GM06990 (cell line): ENCODE measurements at regions not wholly inside any gene's neighbourhood (a gene's known extent, or its start where the extent isn't known, plus 50 kb on each side); places are given as distances from the start of the nearest gene placed in this dataset.

Experiments
- DNase-seq: peaks from one replicate; pipeline ENCODE4 v3.0.0-alpha.2; 2011; ENCODE audit not compliant: insufficient read length; ENCODE audit errors: extremely low read depth
- H3K27me3 ChIP-seq: replicated peaks from 2 replicates; pipeline ENCODE4 v1.6.0; 2011; ENCODE audit warnings: low read length; ENCODE audit not compliant: control insufficient read depth, insufficient read depth
- H3K36me3 ChIP-seq: 2 replicates; pipeline ENCODE4 v1.5.1; 2011; ENCODE audit warnings: low read length; ENCODE audit not compliant: control insufficient read depth, insufficient read depth
- H3K4me3 ChIP-seq: replicated peaks from 2 replicates; pipeline ENCODE4 v1.5.1; 2011; ENCODE audit warnings: low read depth, mild to moderate bottlenecking, control low read depth, low read length
- TF ChIP-seq, protein P1 (sequence below): IDR thresholded peaks from 2 replicates; pipeline ENCODE4 v1.5.1; 2011; ENCODE audit warnings: low read length, control low read depth, mild to moderate bottlenecking, inconsistent platforms; ENCODE audit not compliant: insufficient read depth, poor library complexity, severe bottlenecking

DNA sequence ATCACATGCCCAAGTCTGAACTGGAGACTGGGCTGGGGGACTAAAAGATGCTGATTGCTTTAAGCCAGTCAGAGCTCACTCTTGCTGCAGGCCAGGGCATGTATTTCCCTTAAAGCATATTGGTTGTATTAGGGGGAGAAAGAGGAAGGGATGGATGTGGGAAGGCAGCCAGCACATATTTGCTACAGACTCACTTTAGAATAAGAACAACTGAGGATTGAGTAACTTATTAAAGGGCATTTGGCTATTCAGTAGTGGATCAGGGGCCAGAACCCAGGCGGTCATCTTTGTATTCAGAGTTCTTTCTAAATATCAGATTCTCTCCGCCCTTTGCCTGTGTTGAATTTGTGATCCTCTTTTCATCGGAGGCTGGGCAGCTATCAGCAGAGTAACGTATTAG is 231.7 kb downstream of the HAPSTR1 start:
- Histone ChIP-seq H3K36me3 (no peaks in the 10 kb centered on the region), H3K4me3 (no peak overlapping the region), H3K27me3 (no peaks in the 10 kb centered on the region)
- DNase-seq: no peak
- TF ChIP-seq, protein P1, sequence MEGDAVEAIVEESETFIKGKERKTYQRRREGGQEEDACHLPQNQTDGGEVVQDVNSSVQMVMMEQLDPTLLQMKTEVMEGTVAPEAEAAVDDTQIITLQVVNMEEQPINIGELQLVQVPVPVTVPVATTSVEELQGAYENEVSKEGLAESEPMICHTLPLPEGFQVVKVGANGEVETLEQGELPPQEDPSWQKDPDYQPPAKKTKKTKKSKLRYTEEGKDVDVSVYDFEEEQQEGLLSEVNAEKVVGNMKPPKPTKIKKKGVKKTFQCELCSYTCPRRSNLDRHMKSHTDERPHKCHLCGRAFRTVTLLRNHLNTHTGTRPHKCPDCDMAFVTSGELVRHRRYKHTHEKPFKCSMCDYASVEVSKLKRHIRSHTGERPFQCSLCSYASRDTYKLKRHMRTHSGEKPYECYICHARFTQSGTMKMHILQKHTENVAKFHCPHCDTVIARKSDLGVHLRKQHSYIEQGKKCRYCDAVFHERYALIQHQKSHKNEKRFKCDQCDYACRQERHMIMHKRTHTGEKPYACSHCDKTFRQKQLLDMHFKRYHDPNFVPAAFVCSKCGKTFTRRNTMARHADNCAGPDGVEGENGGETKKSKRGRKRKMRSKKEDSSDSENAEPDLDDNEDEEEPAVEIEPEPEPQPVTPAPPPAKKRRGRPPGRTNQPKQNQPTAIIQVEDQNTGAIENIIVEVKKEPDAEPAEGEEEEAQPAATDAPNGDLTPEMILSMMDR: no peak

DNA sequence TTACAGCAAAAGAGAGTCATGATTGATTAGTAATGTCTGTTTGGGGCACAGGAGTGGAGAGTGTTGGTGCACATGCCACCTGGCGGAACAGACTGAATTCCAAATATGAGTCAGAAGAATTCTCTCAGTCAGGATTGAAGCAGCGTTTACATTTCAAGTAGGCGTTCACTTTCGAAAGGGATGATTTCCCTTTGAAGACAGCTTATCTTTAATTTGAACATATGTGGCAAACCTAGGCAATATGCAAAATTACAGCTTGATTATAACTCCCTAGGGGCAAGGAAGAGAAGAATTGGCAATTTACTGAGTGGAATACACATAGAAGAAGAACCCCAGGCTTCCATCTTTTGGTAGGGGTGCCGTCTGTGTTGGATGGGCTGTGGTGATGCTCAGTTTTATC is 235.8 kb downstream of the HAPSTR1 start:
- H3K36me3 ChIP-seq: no peaks in the 10 kb centered on the region
- H3K27me3 ChIP-seq: peaks cover 1% of the 10 kb centered on the region; the same call in 1 of the 2 replicates
- H3K4me3 ChIP-seq: no peak overlapping the region
- no peak for DNase-seq
- TF ChIP-seq, protein P1: no peak

DNA sequence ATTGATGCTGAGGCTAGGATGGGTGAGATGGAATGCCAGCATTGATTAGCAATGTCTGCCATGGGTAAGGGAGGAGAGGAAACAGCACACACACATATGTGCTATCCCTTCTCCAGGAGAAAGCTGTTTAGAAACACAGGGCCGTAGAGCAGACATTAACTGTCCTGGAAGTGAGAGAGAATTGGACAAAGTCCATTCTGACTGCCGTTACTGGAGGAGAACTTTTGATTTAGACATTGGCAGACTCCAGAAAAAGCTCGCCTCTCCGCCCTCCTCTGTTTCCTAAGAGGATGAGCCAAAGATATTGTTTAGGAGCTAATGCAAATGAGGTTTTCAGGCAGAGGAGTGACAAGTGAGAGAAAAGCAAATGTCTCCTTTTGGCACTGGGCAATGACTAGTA is 237.0 kb downstream of the HAPSTR1 start:
- DNase-seq: no peak
- no peaks in the 10 kb centered on the region for H3K36me3 ChIP-seq
- no peak overlapping the region for H3K4me3 ChIP-seq
- TF ChIP-seq, protein P1: no peak
- peaks cover 1% of the 10 kb centered on the region; the same call in 1 of the 2 replicates for H3K27me3 ChIP-seq

DNA sequence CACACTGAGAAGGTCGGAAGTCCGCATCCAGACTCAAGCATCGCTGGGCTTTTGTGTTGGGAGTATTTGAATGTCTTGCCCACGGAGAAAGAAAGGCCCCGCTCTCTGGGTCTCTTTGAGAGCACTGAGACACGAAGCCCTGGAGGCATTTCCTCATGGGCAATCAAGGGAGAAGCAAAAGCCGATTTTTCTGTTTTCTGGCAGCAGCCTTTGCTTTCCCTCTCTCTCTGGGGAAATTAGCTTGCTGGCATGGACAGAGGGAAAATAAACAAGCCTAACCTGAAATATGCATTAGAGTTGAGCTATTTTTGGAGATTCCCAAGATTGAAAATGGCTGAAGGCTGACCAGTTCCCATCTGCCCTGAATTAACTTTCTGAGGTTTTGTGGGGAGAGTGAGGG is 238.7 kb downstream of the HAPSTR1 start:
- no peak for DNase-seq
- TF ChIP-seq, protein P1: no peak
- no peak overlapping the region for H3K4me3 ChIP-seq
- peaks cover 1% of the 10 kb centered on the region; the same call in 1 of the 2 replicates for H3K27me3 ChIP-seq
- no peaks in the 10 kb centered on the region for H3K36me3 ChIP-seq

DNA sequence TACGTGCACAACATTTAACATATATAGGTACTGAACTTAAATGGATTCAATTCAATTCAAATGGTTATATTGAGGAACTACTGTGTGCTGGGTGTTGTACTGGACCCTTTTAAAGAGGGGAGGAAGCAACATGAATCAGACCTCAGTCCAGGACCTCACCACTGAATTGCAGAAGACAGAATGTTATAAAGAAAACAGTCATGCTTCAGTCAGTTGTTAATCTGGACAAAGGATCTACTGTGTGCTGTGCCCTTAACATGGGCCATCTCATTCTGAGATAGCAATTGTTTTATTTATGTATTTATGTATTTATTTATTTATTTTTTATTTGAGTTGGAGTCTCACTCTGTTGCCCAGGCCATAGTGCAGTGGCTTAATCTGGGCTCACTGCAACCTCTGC is 240.1 kb downstream of the HAPSTR1 start:
- no peak for DNase-seq

More for the DNA sequence above, 240.1 kb downstream of the HAPSTR1 start:
- H3K4me3 ChIP-seq: no peak overlapping the region
- TF ChIP-seq, protein P1: no peak
- H3K27me3 ChIP-seq: peaks cover 1% of the 10 kb centered on the region; the same call in 1 of the 2 replicates
- H3K36me3 ChIP-seq: no peaks in the 10 kb centered on the region
